WTC11 (cell line): ENCODE measurements at regions not wholly inside any gene's neighbourhood (a gene's known extent, or its start where the extent isn't known, plus 50 kb on each side); places are given as distances from the start of the nearest gene placed in this dataset.

Source experiments
- ATAC-seq: fragments of 200-7000 bp; cut with Tn5 transposase; 2 replicates; pipeline ENCODE4 v1.10.0; 2021; ENCODE audit warnings: mild to moderate bottlenecking, moderate library complexity
- CTCF ChIA-PET: fragments of 300-600 bp; sonication (Branson Sonifier 250); formaldehyde crosslinking; loops from one replicate; lab custom pipeline; 2021; ENCODE audit warnings: antibody characterized with exemption; lab: Charles Lee
- POLR2A ChIA-PET: fragments of 350-600 bp; sonication (Branson Sonifier 250); formaldehyde crosslinking; loops from one replicate; lab custom pipeline; 2021; ENCODE audit warnings: antibody characterized with exemption; lab: Charles Lee
- DNase-seq: peaks from one replicate; pipeline ENCODE4 v3.0.0; 2021; ENCODE audit warnings: low spot score
- H3K27ac Mint-ChIP-seq: 2 replicates; pipeline ENCODE4 v1.8.0; 2021; ENCODE audit warnings: mixed read lengths
- H3K27me3 Mint-ChIP-seq: 2 replicates; pipeline ENCODE4 v1.8.0; 2021; ENCODE audit warnings: low read depth, mild to moderate bottlenecking, moderate library complexity, mixed read lengths
- H3K36me3 Mint-ChIP-seq: 2 replicates; pipeline ENCODE4 v1.8.0; 2021; ENCODE audit warnings: mixed read lengths
- H3K4me1 Mint-ChIP-seq: 2 replicates; pipeline ENCODE4 v1.8.0; 2022; ENCODE audit warnings: mixed read lengths
- H3K4me3 Mint-ChIP-seq: 2 replicates; pipeline ENCODE4 v1.8.0; 2021; ENCODE audit warnings: mild to moderate bottlenecking, moderate library complexity, mixed read lengths
- H3K9me3 Mint-ChIP-seq: 2 replicates; pipeline ENCODE4 v1.8.0; 2021; ENCODE audit warnings: mixed read lengths
- ATF6 ChIP-seq: sonication (generic); formaldehyde crosslinking; IDR thresholded peaks from 2 replicates; pipeline ENCODE4 v1.8.1; 2023; ENCODE audit warnings: mild to moderate bottlenecking, missing genetic modification reagents
- ELF4 ChIP-seq: sonication (generic); formaldehyde crosslinking; IDR thresholded peaks from 2 replicates; pipeline ENCODE4 v1.8.1; 2022; ENCODE audit warnings: low read depth, mild to moderate bottlenecking, moderate library complexity, missing genetic modification reagents
- EMX1 ChIP-seq: fragments of 250-450 bp; sonication (Bioruptor Pico); IDR thresholded peaks from 2 replicates; pipeline ENCODE4 v1.8.0; 2021; ENCODE audit warnings: mild to moderate bottlenecking
- FOXK1 ChIP-seq: sonication (generic); formaldehyde crosslinking; IDR thresholded peaks from 2 replicates; pipeline ENCODE4 v1.8.0; 2022; ENCODE audit warnings: mild to moderate bottlenecking, moderate library complexity, missing genetic modification reagents
- HMGXB4 ChIP-seq: sonication (generic); formaldehyde crosslinking; IDR thresholded peaks from 2 replicates; pipeline ENCODE4 v1.8.1; 2023; ENCODE audit warnings: mild to moderate bottlenecking, moderate library complexity, missing genetic modification reagents
- NFE2L1 ChIP-seq: sonication (generic); formaldehyde crosslinking; IDR thresholded peaks from 2 replicates; pipeline ENCODE4 v1.8.1; 2023; ENCODE audit warnings: missing genetic modification reagents
- NR1H2 ChIP-seq: sonication (generic); formaldehyde crosslinking; IDR thresholded peaks from 2 replicates; pipeline ENCODE4 v1.9.0; 2021; ENCODE audit warnings: mild to moderate bottlenecking, moderate library complexity, missing genetic modification reagents
- NR3C1 ChIP-seq: sonication (generic); formaldehyde crosslinking; conservative IDR thresholded peaks from 2 replicates; pipeline ENCODE4 v1.8.1; 2023; ENCODE audit warnings: low read depth, mild to moderate bottlenecking, missing genetic modification reagents
- PRRX2 ChIP-seq: fragments of 250-450 bp; sonication (Bioruptor Pico); IDR thresholded peaks from 2 replicates; pipeline ENCODE4 v1.8.0; 2021; ENCODE audit warnings: mild to moderate bottlenecking
- SMAD3 ChIP-seq: sonication (generic); formaldehyde crosslinking; IDR thresholded peaks from 2 replicates; pipeline ENCODE4 v1.8.0; 2022; ENCODE audit warnings: missing genetic modification reagents, mild to moderate bottlenecking, borderline replicate concordance
- TEAD1 ChIP-seq: sonication (generic); formaldehyde crosslinking; IDR thresholded peaks from 2 replicates; pipeline ENCODE4 v1.8.0; 2022; ENCODE audit warnings: mild to moderate bottlenecking, missing genetic modification reagents
- USF1 ChIP-seq: sonication (generic); formaldehyde crosslinking; IDR thresholded peaks from 2 replicates; pipeline ENCODE4 v1.8.0; 2022; ENCODE audit warnings: mild to moderate bottlenecking, missing genetic modification reagents
- USF2 ChIP-seq: sonication (generic); formaldehyde crosslinking; IDR thresholded peaks from 2 replicates; pipeline ENCODE4 v1.8.1; 2023; ENCODE audit warnings: mild to moderate bottlenecking, missing genetic modification reagents, moderate library complexity
- ZNF121 ChIP-seq: sonication (generic); formaldehyde crosslinking; IDR thresholded peaks from 2 replicates; pipeline ENCODE4 v1.8.0; 2023; ENCODE audit warnings: missing genetic modification reagents
- ZNF671 ChIP-seq: fragments of 250-450 bp; sonication (Bioruptor Pico); IDR thresholded peaks from 2 replicates; pipeline ENCODE4 v1.8.0; 2021; ENCODE audit warnings: mild to moderate bottlenecking
- TF ChIP-seq, protein P1 (sequence below): sonication (generic); formaldehyde crosslinking; conservative IDR thresholded peaks from 2 replicates; pipeline ENCODE4 v1.8.1; 2022; ENCODE audit warnings: mild to moderate bottlenecking, missing genetic modification reagents
- TF ChIP-seq, protein P2 (sequence below): sonication (generic); formaldehyde crosslinking; IDR thresholded peaks from 2 replicates; pipeline ENCODE4 v1.8.1; 2022; ENCODE audit warnings: mild to moderate bottlenecking, missing genetic modification reagents, moderate library complexity, borderline replicate concordance
- TF ChIP-seq, protein P3 (sequence below): fragments of 200-600 bp; IDR thresholded peaks from 2 replicates; pipeline ENCODE4 v1.8.0; 2022; ENCODE audit warnings: antibody characterized with exemption
- TF ChIP-seq, protein P4 (sequence below): fragments of 250-450 bp; sonication (Bioruptor Pico); IDR thresholded peaks from 2 replicates; pipeline ENCODE4 v1.9.0; 2021; ENCODE audit warnings: moderate library complexity, mild to moderate bottlenecking, inconsistent platforms, borderline replicate concordance
- TF ChIP-seq, protein P5 (sequence below): sonication (generic); formaldehyde crosslinking; IDR thresholded peaks from 2 replicates; pipeline ENCODE4 v1.8.0; 2023; ENCODE audit warnings: missing genetic modification reagents

GRCh38 chr9:79151791-79152190 is 420.0 kb upstream of the TLE4 start (continued):
- TF ChIP-seq NR1H2 (no peak), EMX1 (CRISPR knock-in tag) (no peak), SMAD3 (CRISPR knock-in tag) (no peak), USF1 (CRISPR knock-in tag) (no peak), TEAD1 (no peak), NR3C1 (CRISPR knock-in tag) (no peak)

- Mint-ChIP-seq H3K36me3 (no peaks in the 10 kb centered on the region), H3K9me3 (peaks cover 3% of the 10 kb centered on the region; the same call in 1 of the 2 replicates), H3K4me3 (no peak overlapping the region), H3K27ac (no peak overlapping the region), H3K27me3 (no peaks in the 10 kb centered on the region), H3K4me1 (0 out of 2 replicates have a peak, but pooled peaks cover 4% of the 10 kb centered on the region)
- DNase-seq = no peak
- ChIA-PET POLR2A (no interaction called here), CTCF (interaction anchor here (1.0 to 1.5 kb wide), 2 partner anchors 18 to 102 kb away, joined by 3 read pairs; no protein-coding TSS in a partner anchor)
- TF ChIP-seq ELF4 (CRISPR knock-in tag) (no peak), USF2 (CRISPR knock-in tag) (no peak), PRRX2 (no peak), HMGXB4 (CRISPR knock-in tag) (no peak)
- TF ChIP-seq, protein P1, sequence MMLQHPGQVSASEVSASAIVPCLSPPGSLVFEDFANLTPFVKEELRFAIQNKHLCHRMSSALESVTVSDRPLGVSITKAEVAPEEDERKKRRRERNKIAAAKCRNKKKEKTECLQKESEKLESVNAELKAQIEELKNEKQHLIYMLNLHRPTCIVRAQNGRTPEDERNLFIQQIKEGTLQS (CRISPR knock-in tag) = no peak
- no peak for ATAC-seq
Observed at GRCh38 chr9:79152306-79152705, 419.5 kb upstream of the TLE4 start.

DNA sequence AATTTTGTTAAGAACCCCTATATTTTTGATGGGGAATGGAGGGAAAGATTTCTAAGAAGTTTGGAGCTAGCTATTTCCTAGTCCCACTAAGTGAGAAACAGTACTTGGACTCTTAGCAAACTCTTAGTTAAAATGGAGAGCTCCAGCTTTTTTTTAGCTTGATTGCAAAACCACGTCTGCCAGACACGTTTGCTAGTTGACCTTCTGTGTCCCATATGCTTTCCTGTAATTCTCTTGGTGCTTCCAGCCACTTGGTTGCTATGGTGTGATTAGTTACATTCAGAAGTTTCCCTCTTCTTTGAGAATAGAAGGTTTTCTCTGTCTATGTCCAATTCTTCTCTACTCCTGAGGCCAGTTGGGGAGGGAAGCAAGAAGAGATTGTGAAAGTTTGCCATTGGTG is 417.0 kb upstream of the TLE4 start:
- DNase-seq (no peak), ATAC-seq (no peak)
- POLR2A ChIA-PET = interaction anchor here (0.5 kb wide), 1 partner anchor 81 kb away, joined by 3 read pairs; no protein-coding TSS in a partner anchor
- CTCF ChIA-PET = interaction anchor here (0.9 kb wide), 1 partner anchor 100 kb away, joined by 3 read pairs; no protein-coding TSS in a partner anchor
- no peaks in the 10 kb centered on the region for H3K27me3 Mint-ChIP-seq
- H3K36me3 Mint-ChIP-seq = no peaks in the 10 kb centered on the region
- H3K4me1 Mint-ChIP-seq = 0 out of 2 replicates have a peak, but pooled peaks cover 4% of the 10 kb centered on the region
- H3K27ac Mint-ChIP-seq = no peak overlapping the region
- no peak overlapping the region for H3K4me3 Mint-ChIP-seq
- no peaks in the 10 kb centered on the region for H3K9me3 Mint-ChIP-seq
- TF ChIP-seq, protein P2, sequence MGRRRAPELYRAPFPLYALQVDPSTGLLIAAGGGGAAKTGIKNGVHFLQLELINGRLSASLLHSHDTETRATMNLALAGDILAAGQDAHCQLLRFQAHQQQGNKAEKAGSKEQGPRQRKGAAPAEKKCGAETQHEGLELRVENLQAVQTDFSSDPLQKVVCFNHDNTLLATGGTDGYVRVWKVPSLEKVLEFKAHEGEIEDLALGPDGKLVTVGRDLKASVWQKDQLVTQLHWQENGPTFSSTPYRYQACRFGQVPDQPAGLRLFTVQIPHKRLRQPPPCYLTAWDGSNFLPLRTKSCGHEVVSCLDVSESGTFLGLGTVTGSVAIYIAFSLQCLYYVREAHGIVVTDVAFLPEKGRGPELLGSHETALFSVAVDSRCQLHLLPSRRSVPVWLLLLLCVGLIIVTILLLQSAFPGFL = no peak
- TF ChIP-seq ATF6 (CRISPR knock-in tag) (no peak), FOXK1 (CRISPR knock-in tag) (no peak), USF2 (CRISPR knock-in tag) (no peak), SMAD3 (CRISPR knock-in tag) (no peak), NFE2L1 (CRISPR knock-in tag) (no peak), ZNF121 (CRISPR knock-in tag) (no peak), TEAD1 (no peak), ZNF671 (no peak)
- TF ChIP-seq, protein P3, sequence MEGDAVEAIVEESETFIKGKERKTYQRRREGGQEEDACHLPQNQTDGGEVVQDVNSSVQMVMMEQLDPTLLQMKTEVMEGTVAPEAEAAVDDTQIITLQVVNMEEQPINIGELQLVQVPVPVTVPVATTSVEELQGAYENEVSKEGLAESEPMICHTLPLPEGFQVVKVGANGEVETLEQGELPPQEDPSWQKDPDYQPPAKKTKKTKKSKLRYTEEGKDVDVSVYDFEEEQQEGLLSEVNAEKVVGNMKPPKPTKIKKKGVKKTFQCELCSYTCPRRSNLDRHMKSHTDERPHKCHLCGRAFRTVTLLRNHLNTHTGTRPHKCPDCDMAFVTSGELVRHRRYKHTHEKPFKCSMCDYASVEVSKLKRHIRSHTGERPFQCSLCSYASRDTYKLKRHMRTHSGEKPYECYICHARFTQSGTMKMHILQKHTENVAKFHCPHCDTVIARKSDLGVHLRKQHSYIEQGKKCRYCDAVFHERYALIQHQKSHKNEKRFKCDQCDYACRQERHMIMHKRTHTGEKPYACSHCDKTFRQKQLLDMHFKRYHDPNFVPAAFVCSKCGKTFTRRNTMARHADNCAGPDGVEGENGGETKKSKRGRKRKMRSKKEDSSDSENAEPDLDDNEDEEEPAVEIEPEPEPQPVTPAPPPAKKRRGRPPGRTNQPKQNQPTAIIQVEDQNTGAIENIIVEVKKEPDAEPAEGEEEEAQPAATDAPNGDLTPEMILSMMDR = no peak
- TF ChIP-seq, protein P4, sequence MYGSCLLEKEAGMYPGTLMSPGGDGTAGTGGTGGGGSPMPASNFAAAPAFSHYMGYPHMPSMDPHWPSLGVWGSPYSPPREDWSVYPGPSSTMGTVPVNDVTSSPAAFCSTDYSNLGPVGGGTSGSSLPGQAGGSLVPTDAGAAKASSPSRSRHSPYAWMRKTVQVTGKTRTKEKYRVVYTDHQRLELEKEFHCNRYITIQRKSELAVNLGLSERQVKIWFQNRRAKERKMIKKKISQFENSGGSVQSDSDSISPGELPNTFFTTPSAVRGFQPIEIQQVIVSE (CRISPR knock-in tag) = no peak
- TF ChIP-seq, protein P5, sequence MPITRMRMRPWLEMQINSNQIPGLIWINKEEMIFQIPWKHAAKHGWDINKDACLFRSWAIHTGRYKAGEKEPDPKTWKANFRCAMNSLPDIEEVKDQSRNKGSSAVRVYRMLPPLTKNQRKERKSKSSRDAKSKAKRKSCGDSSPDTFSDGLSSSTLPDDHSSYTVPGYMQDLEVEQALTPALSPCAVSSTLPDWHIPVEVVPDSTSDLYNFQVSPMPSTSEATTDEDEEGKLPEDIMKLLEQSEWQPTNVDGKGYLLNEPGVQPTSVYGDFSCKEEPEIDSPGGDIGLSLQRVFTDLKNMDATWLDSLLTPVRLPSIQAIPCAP (CRISPR knock-in tag) = no peak
